Effector memory CD8-positive, alpha-beta T cell (primary cell): ENCODE measurements at regions not wholly inside any gene's neighbourhood (a gene's known extent, or its start where the extent isn't known, plus 50 kb on each side); places are given as distances from the start of the nearest gene placed in this dataset.

Source experiments
- ATAC-seq: fragments of 150-1000 bp; cut with Tn5 transposase; replicated peaks from 2 replicates; pipeline ENCODE4 v1.10.0; 2021; ENCODE audit warnings: mild to moderate bottlenecking, moderate library complexity
- DNase-seq, 3 experiments: peaks; one replicate each; pipeline ENCODE4 v3.0.0; 2021
- H3K27ac Mint-ChIP-seq, 2 donors: one replicate each; pipeline ENCODE4 v1.8.0; 2022; ENCODE audit warnings: mild to moderate bottlenecking in 2 of 2, mixed read lengths in 2 of 2, moderate library complexity in 2 of 2
- H3K27me3 Mint-ChIP-seq, 2 donors: one replicate each; pipeline ENCODE4 v1.8.0; 2022; ENCODE audit warnings: mixed read lengths in 2 of 2
- H3K36me3 Mint-ChIP-seq: one replicate; pipeline ENCODE4 v1.8.0; 2022; ENCODE audit warnings: mild to moderate bottlenecking, moderate library complexity, mixed read lengths; ENCODE audit not compliant: insufficient read depth
- H3K4me1 Mint-ChIP-seq, 2 donors: one replicate each; pipeline ENCODE4 v1.8.0; 2022; ENCODE audit warnings: low read depth in 2 of 2, mixed read lengths in 2 of 2
- H3K4me3 Mint-ChIP-seq, 2 donors: one replicate each; pipeline ENCODE4 v1.8.0; 2022; ENCODE audit warnings: mild to moderate bottlenecking in 2 of 2, mixed read lengths in 2 of 2, moderate library complexity in 2 of 2
- H3K9me3 Mint-ChIP-seq, 2 donors: one replicate each; pipeline ENCODE4 v1.8.0; 2022; ENCODE audit warnings: mixed read lengths in 2 of 2

DNA sequence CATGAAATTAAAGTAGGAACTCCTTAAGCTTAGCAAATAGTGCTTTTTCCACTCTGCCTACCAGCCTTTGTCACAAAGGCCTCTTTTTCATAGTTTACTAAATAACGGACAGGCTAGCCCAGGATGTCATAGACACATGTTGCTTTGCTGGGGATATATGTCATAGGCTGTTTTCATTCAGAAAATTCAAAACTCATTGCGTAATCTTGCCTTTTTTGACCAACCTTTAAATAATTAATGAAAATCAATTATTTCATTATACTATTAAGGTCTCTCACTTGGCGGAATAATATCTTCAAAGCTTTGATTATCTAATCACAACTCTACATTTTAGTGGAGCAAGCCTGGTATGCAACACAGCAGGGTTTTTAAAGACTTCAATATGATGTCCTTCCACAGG lies 1245.7 kb upstream of the LRRTM1 start:
- Mint-ChIP-seq H3K27ac (no peak overlapping the region), H3K4me1 (no peaks in the 10 kb centered on the region), H3K9me3 (peaks cover 3 to 7% of the 10 kb centered on the region in 2 donors), H3K27me3 (no peaks in the 10 kb centered on the region), H3K36me3 (no peaks in the 10 kb centered on the region), H3K4me3 (no peak overlapping the region)
- no peak for ATAC-seq
- DNase-seq, result no peak

DNA sequence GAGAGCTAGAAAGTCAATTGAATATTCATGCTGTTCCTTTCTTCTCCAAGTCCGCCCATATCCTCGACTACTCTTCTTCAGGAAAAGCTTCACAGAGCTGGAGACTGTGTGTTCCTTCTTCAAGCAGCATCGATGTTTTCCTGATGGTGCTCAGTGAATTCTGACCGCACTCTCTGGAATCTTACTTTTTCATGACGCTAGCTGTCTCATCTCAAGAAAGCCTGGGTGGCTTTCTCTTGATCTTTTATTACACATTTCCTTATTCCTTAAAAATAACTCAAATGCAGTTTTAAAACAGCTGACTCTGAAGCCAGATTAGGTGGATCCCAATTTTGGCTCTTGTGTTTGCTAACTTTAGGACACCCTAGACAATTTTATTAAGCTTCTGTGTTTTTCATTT lies 1245.1 kb upstream of the LRRTM1 start:
- H3K27me3 Mint-ChIP-seq, result no peaks in the 10 kb centered on the region
- H3K4me3 Mint-ChIP-seq, result no peak overlapping the region
- H3K27ac Mint-ChIP-seq, result no peak overlapping the region
- no peak for DNase-seq
- H3K4me1 Mint-ChIP-seq, result no peaks in the 10 kb centered on the region
- peaks cover 3 to 7% of the 10 kb centered on the region in 2 donors for H3K9me3 Mint-ChIP-seq
- ATAC-seq, result no peak
- H3K36me3 Mint-ChIP-seq, result no peaks in the 10 kb centered on the region

DNA sequence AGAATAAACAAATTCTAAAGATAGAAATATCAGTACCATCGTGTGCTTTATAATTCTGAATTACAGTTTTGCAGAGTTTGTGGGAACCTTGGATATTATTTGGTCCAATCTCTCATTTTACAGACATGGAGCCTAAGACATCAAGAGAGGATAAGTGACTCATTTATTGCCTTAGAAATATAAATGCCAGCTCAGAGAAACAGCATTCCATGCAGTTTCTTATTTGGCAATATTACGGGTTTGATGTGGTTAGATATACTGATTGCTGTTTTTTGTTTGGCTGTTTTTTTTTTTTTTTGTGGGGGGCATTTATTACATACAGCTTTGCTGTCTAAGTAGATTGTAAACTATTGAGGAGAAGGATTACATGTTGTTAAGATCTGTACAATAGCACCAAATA lies 1241.1 kb upstream of the LRRTM1 start:
- Mint-ChIP-seq H3K4me3 (no peak overlapping the region), H3K9me3 (peaks cover 2 to 7% of the 10 kb centered on the region in 2 donors), H3K36me3 (no peaks in the 10 kb centered on the region), H3K27me3 (no peaks in the 10 kb centered on the region), H3K27ac (no peak overlapping the region), H3K4me1 (no peaks in the 10 kb centered on the region)
- ATAC-seq, result no peak
- no peak for DNase-seq

GRCh38 chr2:81542119-81542518 lies 1237.6 kb upstream of the LRRTM1 start:
- H3K4me1 Mint-ChIP-seq, result no peaks in the 10 kb centered on the region
- no peak for ATAC-seq
- DNase-seq, result no peak
- H3K36me3 Mint-ChIP-seq, result no peaks in the 10 kb centered on the region
- peaks cover 5 to 6% of the 10 kb centered on the region in 2 donors for H3K9me3 Mint-ChIP-seq
- no peak overlapping the region for H3K27ac Mint-ChIP-seq
- no peaks in the 10 kb centered on the region for H3K27me3 Mint-ChIP-seq
- H3K4me3 Mint-ChIP-seq, result no peak overlapping the region

DNA sequence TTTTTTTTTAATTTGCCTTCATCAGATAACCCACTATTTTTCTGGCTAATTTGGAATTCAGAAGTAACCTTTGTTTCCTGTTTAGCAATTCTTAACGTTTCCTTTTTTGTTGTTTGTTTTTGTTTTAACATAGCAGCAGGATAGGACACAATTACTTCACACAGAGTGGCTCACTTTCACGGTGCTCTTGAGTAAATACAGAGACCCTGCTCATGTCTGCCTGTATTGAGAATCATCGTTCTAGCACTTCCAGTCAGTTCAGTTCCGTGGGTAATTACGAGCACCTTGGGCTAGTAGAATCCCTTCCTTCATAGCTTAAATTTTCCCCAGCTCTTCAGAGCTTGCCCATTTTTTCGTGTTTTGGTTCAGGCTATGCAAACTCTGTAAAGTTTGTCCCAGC lies 1225.4 kb upstream of the LRRTM1 start:
- no peak for ATAC-seq

DNA sequence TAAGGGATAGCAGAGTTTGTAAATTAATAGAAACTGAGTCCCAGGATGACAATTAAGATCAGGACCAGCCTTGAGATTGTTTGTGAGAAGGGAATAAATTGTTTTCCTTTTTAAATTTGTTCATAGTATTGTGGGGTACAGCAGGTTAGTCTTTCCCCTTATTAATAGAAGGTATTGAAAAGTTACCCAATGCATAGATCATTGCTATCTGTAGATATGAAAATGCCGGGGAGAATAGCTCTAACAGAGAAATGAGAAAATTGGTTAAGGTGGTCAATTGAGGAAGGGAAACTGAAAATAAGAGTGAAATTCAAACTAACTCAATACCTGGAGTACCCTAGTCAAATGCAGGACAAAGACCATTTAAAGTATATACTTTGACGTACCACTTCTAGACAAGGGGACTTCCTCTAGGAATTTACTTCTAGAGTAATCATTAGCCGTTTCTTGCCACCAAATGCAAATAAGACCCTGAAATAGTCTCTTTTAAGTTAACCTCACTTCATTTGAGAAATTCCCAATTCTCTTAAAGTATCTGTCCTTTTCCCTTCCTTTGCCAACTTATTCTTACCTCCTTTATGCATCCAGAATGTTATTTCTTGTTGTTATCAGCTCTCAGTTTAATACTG lies 1224.4 kb upstream of the LRRTM1 start:
- Mint-ChIP-seq H3K4me1 (no peaks in the 10 kb centered on the region), H3K4me3 (no peak overlapping the region), H3K36me3 (no peaks in the 10 kb centered on the region), H3K27me3 (no peaks in the 10 kb centered on the region), H3K27ac (no peak overlapping the region), H3K9me3 (peaks cover 18 to 27% of the 10 kb centered on the region in 2 donors)
- DNase-seq (no peak), ATAC-seq (no peak)

More for the DNA sequence above, 1225.4 kb upstream of the LRRTM1 start:
- H3K27ac Mint-ChIP-seq, result no peak overlapping the region
- no peaks in the 10 kb centered on the region for H3K36me3 Mint-ChIP-seq
- no peaks in the 10 kb centered on the region for H3K27me3 Mint-ChIP-seq
- H3K4me3 Mint-ChIP-seq, result no peak overlapping the region
- peaks cover 12 to 20% of the 10 kb centered on the region in 2 donors for H3K9me3 Mint-ChIP-seq
- no peak for DNase-seq
- H3K4me1 Mint-ChIP-seq, result no peaks in the 10 kb centered on the region

DNA sequence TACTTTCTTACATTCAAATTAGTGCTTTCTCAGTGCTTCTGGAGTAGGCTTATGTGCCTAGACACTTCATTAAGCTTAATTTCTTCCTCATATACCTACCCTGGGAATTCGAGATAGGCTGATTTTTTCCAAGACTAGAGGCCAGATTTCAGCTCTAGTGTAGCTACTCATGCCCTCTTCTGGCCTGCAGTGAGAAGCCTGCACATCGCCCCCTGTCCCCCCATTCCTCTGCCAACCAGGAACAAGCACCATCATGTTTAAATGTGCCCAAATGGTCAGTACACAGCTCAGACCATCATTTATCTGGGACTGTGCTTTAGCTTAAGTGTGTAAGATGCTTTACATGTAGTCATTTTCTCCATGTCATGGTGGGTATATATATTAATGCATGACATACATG lies 1218.8 kb upstream of the LRRTM1 start:
- Mint-ChIP-seq H3K27ac (no peak overlapping the region), H3K4me1 (no peaks in the 10 kb centered on the region), H3K27me3 (no peaks in the 10 kb centered on the region), H3K4me3 (no peak overlapping the region), H3K9me3 (peaks cover 15 to 16% of the 10 kb centered on the region in 2 donors), H3K36me3 (no peaks in the 10 kb centered on the region)
- no peak for DNase-seq
- no peak for ATAC-seq

DNA sequence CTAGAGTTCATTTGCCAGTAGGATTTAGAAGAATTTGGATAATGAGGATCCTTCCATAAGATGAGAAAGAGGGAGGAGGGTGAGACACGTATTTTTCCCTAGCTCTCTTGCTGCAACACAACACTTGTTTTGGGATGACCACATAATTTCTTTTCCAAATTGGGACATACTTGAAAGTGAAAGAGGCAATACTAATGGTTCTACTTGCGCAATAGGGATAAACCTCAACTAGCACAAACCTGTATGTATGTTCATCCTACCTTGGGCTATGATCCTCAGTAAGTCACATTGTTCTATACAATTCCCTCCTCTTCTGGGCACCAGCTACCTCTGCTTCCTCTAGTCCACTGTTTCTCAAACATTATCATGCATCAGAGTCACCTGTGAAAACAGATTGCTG lies 1208.8 kb upstream of the LRRTM1 start:
- DNase-seq (no peak), ATAC-seq (no peak)
- H3K27me3 Mint-ChIP-seq, result no peaks in the 10 kb centered on the region
- no peak overlapping the region for H3K4me3 Mint-ChIP-seq
- peaks cover 7 to 8% of the 10 kb centered on the region in 2 donors for H3K9me3 Mint-ChIP-seq
- no peaks in the 10 kb centered on the region for H3K36me3 Mint-ChIP-seq
- H3K27ac Mint-ChIP-seq, result no peak overlapping the region
- no peaks in the 10 kb centered on the region for H3K4me1 Mint-ChIP-seq

GRCh38 chr2:81505586-81505985 lies 1201.0 kb upstream of the LRRTM1 start:
- Mint-ChIP-seq H3K27me3 (no peaks in the 10 kb centered on the region), H3K36me3 (no peaks in the 10 kb centered on the region), H3K27ac (no peak overlapping the region), H3K4me1 (no peaks in the 10 kb centered on the region), H3K4me3 (no peak overlapping the region), H3K9me3 (peaks cover 0 to 8% of the 10 kb centered on the region in 2 donors)
- ATAC-seq, result no peak
- DNase-seq, result no peak

DNA sequence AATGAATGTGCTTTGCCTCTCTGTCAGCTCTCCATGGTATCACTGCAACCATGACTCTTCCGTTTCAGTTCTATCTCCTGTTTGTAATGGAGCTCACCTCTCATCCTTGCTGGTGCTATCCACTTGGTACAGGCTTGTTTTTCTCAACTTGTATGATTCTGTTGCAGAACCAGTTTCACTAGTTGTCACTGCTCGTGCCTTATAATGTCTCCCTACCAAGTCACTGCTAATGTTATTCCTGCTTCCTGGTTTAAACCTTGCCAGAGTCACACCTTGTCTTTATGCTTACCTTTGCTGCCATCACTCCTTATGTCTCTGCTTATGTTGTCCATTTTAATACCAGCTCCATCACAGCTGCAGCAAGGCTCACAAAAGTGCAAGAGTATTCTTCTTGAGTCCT lies 1191.0 kb upstream of the LRRTM1 start:
- peaks cover 20 to 48% of the 10 kb centered on the region in 2 donors for H3K9me3 Mint-ChIP-seq
- no peaks in the 10 kb centered on the region for H3K27me3 Mint-ChIP-seq
- ATAC-seq, result no peak
- H3K4me1 Mint-ChIP-seq, result no peaks in the 10 kb centered on the region
- DNase-seq, result no peak
- no peak overlapping the region for H3K4me3 Mint-ChIP-seq
- no peaks in the 10 kb centered on the region for H3K36me3 Mint-ChIP-seq
- H3K27ac Mint-ChIP-seq, result no peak overlapping the region

DNA sequence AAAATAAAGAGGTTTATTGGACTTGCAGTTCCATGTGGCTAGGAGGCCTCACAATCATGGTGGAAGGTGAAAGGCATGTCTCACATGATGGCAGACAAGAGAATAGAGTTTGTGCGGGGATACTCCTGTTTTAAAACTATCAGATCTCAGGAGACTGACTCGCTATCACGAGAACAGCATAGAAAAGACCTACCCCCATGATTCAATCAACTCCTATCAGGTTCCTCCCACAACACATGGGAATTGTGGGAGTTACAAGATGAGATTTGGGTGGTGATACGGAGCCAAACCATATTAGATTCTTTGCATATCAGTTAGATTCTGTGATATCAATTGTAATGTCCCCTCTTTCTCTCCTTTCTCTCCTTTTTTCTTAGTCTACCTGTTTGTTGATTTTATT lies 1178.7 kb upstream of the LRRTM1 start:
- H3K36me3 Mint-ChIP-seq, result no peaks in the 10 kb centered on the region
- H3K9me3 Mint-ChIP-seq, result peaks cover 0 to 18% of the 10 kb centered on the region in 2 donors
- H3K27me3 Mint-ChIP-seq, result no peaks in the 10 kb centered on the region
- no peak for ATAC-seq
- H3K27ac Mint-ChIP-seq, result no peak overlapping the region
- no peaks in the 10 kb centered on the region for H3K4me1 Mint-ChIP-seq
- DNase-seq, result no peak
- H3K4me3 Mint-ChIP-seq, result no peak overlapping the region

DNA sequence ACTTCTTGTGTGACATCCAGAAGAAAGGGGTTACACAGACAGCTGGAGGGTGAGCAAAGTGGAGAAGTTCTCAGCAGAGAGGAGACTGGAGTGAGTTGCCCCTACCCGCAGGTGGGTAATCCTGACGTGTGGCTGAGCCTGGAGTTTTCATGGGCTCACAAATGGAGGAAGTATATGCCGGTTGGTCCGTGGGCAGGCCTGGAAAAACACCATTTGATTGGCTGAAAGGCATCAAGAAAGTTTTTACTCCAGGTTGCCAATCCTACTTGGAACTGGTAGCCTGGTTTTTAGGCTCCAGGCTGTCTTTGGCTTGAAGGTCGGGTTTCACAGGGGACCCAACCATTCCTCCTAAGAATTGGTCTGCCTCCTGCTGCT lies 1177.4 kb upstream of the LRRTM1 start:
- Mint-ChIP-seq H3K9me3 (peaks cover 0 to 24% of the 10 kb centered on the region in 2 donors), H3K27ac (no peak overlapping the region), H3K4me1 (no peaks in the 10 kb centered on the region), H3K36me3 (no peaks in the 10 kb centered on the region), H3K4me3 (no peak overlapping the region), H3K27me3 (no peaks in the 10 kb centered on the region)
- DNase-seq (no peak), ATAC-seq (no peak)

- no peak for DNase-seq
- no peak for ATAC-seq
- Mint-ChIP-seq H3K36me3 (no peaks in the 10 kb centered on the region), H3K27ac (no peak overlapping the region), H3K4me1 (no peaks in the 10 kb centered on the region), H3K9me3 (peaks cover 0 to 24% of the 10 kb centered on the region in 2 donors), H3K4me3 (no peak overlapping the region), H3K27me3 (no peaks in the 10 kb centered on the region)
These were observed 1176.9 kb upstream of the LRRTM1 start for GRCh38 chr2:81481242-81481993.

GRCh38 chr2:81467096-81467495 lies 1162.5 kb upstream of the LRRTM1 start:
- ATAC-seq (no peak), DNase-seq (no peak)
- Mint-ChIP-seq H3K9me3 (peaks cover 11 to 13% of the 10 kb centered on the region in 2 donors), H3K27ac (no peak overlapping the region), H3K4me1 (no peaks in the 10 kb centered on the region), H3K27me3 (no peaks in the 10 kb centered on the region), H3K36me3 (no peaks in the 10 kb centered on the region), H3K4me3 (no peak overlapping the region)
